Heart left ventricle (tissue), 13 donors: ENCODE measurements at regions not wholly inside any gene's neighbourhood (a gene's known extent, or its start where the extent isn't known, plus 50 kb on each side); places are given as distances from the start of the nearest gene placed in this dataset.

ENCODE experiments used
- CTCF ChIP-seq, 12 donors: fragments of 200-600 bp; sonication (generic) in 4 of 12; IDR thresholded peaks; one replicate each; pipeline versions ENCODE4 v1.5.0 to v1.8.0; 2018 to 2022; ENCODE audit warnings: antibody characterized with exemption in 12 of 12, mild to moderate bottlenecking in 5 of 12
- POLR2A ChIP-seq, 2 donors: fragments of 450-650 bp; IDR thresholded peaks; one replicate each; pipeline ENCODE4 v1.6.1; 2017; ENCODE audit warnings: antibody characterized with exemption in 2 of 2, mild to moderate bottlenecking in 2 of 2, moderate library complexity in 2 of 2
- donor health status: ischemic (EF 13 %, LVEDD 7.1; RV severe dilation, severe dysfunction).
- donor health status: DM: no; HTN: yes; CAD: no.
- donor health status: DM: no; HTN: no; CAD: no.
- donor health status: ischemic (EF 25% LVEDD 6.9; RV normal size, moderate dysfunction).
- donor health status: ischemic (EF 25% LVEDD 5.7; RV mildly dilated, moderate dysfunction).
- donor health status: ischemic (EF 35%, LVEDD 5.7; RV mildly dilated, moderate dysfunction).
- donor health status: nonischemic (EF 11% LVEDD 7.7; RV severe dilation, severe dysfunction).
- donor health status: DM: yes; HTN: yes; CAD: no.
- donor health status: PGD.
- donor health status: ischemic (EF 29% LVEDD 5.4; RV normal size, mild dysfunction).
- donor health status: nonischemic (EF 23%, LVEDD 6.1; RV moderate dilation, normal function).

- no peak for TF ChIP-seq CTCF (IDR thresholded peaks at IDR 0.05)
- TF ChIP-seq POLR2A (IDR thresholded peaks at IDR 0.05): no peak
Observed at GRCh38 chr7:11313801-11314200, 340.1 kb downstream of the PHF14 start.
